GM12892 (cell line): ENCODE measurements at regions not wholly inside any gene's neighbourhood (a gene's known extent, or its start where the extent isn't known, plus 50 kb on each side); places are given as distances from the start of the nearest gene placed in this dataset.
"Not testable (repeated sequence)": the region's sequence is repeated elsewhere in the genome, so short reads cannot be mapped to it uniquely, and the experiment has no call there.

Experiments used
- DNase-seq: peaks from one replicate; pipeline ENCODE4 v3.0.0; 2011; ENCODE audit not compliant: insufficient read length
- FAIRE-seq: peaks from 2 replicates; lab custom pipeline; 2011; peaks lifted over from hg19 to GRCh38; lab: Jason Lieb, UNC
- POLR2A ChIP-seq: IDR thresholded peaks from 2 replicates; pipeline ENCODE4 v1.6.1; 2011; ENCODE audit warnings: low read depth, low read length, control low read depth
- POLR2AphosphoS5 ChIP-seq: IDR thresholded peaks from 2 replicates; pipeline ENCODE4 v1.6.1; 2011; ENCODE audit warnings: low read depth, low read length, control low read depth
- TAF1 ChIP-seq: IDR thresholded peaks from 2 replicates; pipeline ENCODE4 v1.6.1; 2011; ENCODE audit warnings: low read depth, mild to moderate bottlenecking, control low read depth, low read length, borderline replicate concordance

GRCh38 chr7:149608168-149608567 lies 110.6 kb upstream of the ZNF746 start:
- TF ChIP-seq POLR2A (no peak), POLR2AphosphoS5 (no peak), TAF1 (no peak)
- no peak for FAIRE-seq

GRCh38 chr7:149607683-149608082 lies 110.1 kb upstream of the ZNF746 start:
- no peak for FAIRE-seq
- DNase-seq = no peak
- TF ChIP-seq POLR2A = no peak
- TF ChIP-seq POLR2AphosphoS5 = no peak
- no peak for TF ChIP-seq TAF1

More at GRCh38 chr7:149608168-149608567, 110.6 kb upstream of the ZNF746 start:
- no peak for DNase-seq

GRCh38 chr7:149606826-149607225 lies 109.2 kb upstream of the ZNF746 start:
- no peak for TF ChIP-seq TAF1
- no peak for TF ChIP-seq POLR2AphosphoS5
- TF ChIP-seq POLR2A = no peak
- DNase-seq (no peak), FAIRE-seq (no peak)

- DNase-seq (no peak), FAIRE-seq (no peak)
- TF ChIP-seq TAF1 (no peak), POLR2AphosphoS5 (no peak), POLR2A (no peak)
These were observed 108.1 kb upstream of the ZNF746 start for GRCh38 chr7:149605696-149606095.

- TF ChIP-seq POLR2AphosphoS5 = no peak
- no peak for TF ChIP-seq TAF1
- no peak for TF ChIP-seq POLR2A
- no peak for FAIRE-seq
- no peak for DNase-seq
These were observed 106.9 kb upstream of the ZNF746 start for GRCh38 chr7:149604521-149604920.

GRCh38 chr7:149600669-149601330 lies 103.2 kb upstream of the ZNF746 start:
- FAIRE-seq (peak; percentile 64), DNase-seq (peak; percentile 32)

GRCh38 chr7:149599636-149600206 lies 102.1 kb upstream of the ZNF746 start:
- no peak for TF ChIP-seq TAF1
- TF ChIP-seq POLR2A = no peak
- TF ChIP-seq POLR2AphosphoS5 = no peak
- peak; percentile 36 for FAIRE-seq
- DNase-seq = no peak

More at GRCh38 chr7:149600669-149601330, 103.2 kb upstream of the ZNF746 start:
- TF ChIP-seq POLR2A = 0 out of 2 replicates have a peak, but pooled peaks have one; percentile 25
- TF ChIP-seq POLR2AphosphoS5 = peak; percentile 46

- peak; percentile 29 for DNase-seq
- no peak for FAIRE-seq
- TF ChIP-seq POLR2AphosphoS5 (no peak), TAF1 (no peak), POLR2A (no peak)
These were observed 101.2 kb upstream of the ZNF746 start for GRCh38 chr7:149598721-149599308.

- FAIRE-seq = not testable (repeated sequence)
These were observed 100.2 kb upstream of the ZNF746 start for GRCh38 chr7:149597789-149598188.

GRCh38 chr7:149595541-149595940 lies 97.9 kb upstream of the ZNF746 start:
- FAIRE-seq (no peak), DNase-seq (no peak)
- TF ChIP-seq TAF1 = no peak
- TF ChIP-seq POLR2A = no peak
- no peak for TF ChIP-seq POLR2AphosphoS5

More at GRCh38 chr7:149597789-149598188, 100.2 kb upstream of the ZNF746 start:
- not testable (repeated sequence) for DNase-seq

GRCh38 chr7:149595078-149595477 lies 97.5 kb upstream of the ZNF746 start:
- no peak for TF ChIP-seq TAF1
- FAIRE-seq = no peak
- no peak for DNase-seq

GRCh38 chr7:149588930-149589329 lies 91.3 kb upstream of the ZNF746 start:
- no peak for FAIRE-seq
- TF ChIP-seq POLR2AphosphoS5 = no peak
- no peak for DNase-seq
